NT2/D1 (cell line): ENCODE measurements at regions not wholly inside any gene's neighbourhood (a gene's known extent, or its start where the extent isn't known, plus 50 kb on each side); places are given as distances from the start of the nearest gene placed in this dataset.
A peak's percentile ranks its signal among the peaks of the same experiment; 100 is the strongest.

Source experiments
- DNase-seq: peaks from one replicate; pipeline ENCODE4 v3.0.0-alpha.2; 2011; ENCODE audit warnings: low read depth, low spot score
- H3K27me3 ChIP-seq: 2 replicates; pipeline ENCODE4 v1.6.0; 2011; ENCODE audit warnings: mild to moderate bottlenecking; ENCODE audit not compliant: insufficient read length, insufficient read depth
- H3K36me3 ChIP-seq: 2 replicates; pipeline ENCODE4 v1.6.1; 2011; ENCODE audit warnings: mild to moderate bottlenecking, low read length, mixed read lengths; ENCODE audit not compliant: insufficient read depth, insufficient read length
- H3K4me1 ChIP-seq: 2 replicates; pipeline ENCODE4 v1.5.1; 2011; ENCODE audit not compliant: insufficient read depth, insufficient read length
- H3K4me3 ChIP-seq: 2 replicates; pipeline ENCODE4 v1.5.1; 2011; ENCODE audit warnings: low read depth; ENCODE audit not compliant: insufficient read length
- H3K9ac ChIP-seq: 2 replicates; pipeline ENCODE4 v1.6.0; 2011; ENCODE audit warnings: low read depth; ENCODE audit not compliant: insufficient read length
- H3K9me3 ChIP-seq: 2 replicates; pipeline ENCODE4 v1.5.1; 2011; ENCODE audit warnings: mild to moderate bottlenecking, low read length; ENCODE audit not compliant: insufficient read depth
- SUZ12 ChIP-seq: IDR thresholded peaks from 2 replicates; pipeline ENCODE4 v1.6.1; 2011; ENCODE audit not compliant: insufficient read length, insufficient read depth; ENCODE audit errors: extremely low read depth
- YY1 ChIP-seq: IDR thresholded peaks from 2 replicates; pipeline ENCODE4 v1.6.1; 2011; ENCODE audit not compliant: insufficient read length, insufficient read depth
- ZNF274 ChIP-seq: IDR thresholded peaks from 2 replicates; pipeline ENCODE4 v1.6.1; 2011; ENCODE audit warnings: mild to moderate bottlenecking, low read depth, low read length

DNA sequence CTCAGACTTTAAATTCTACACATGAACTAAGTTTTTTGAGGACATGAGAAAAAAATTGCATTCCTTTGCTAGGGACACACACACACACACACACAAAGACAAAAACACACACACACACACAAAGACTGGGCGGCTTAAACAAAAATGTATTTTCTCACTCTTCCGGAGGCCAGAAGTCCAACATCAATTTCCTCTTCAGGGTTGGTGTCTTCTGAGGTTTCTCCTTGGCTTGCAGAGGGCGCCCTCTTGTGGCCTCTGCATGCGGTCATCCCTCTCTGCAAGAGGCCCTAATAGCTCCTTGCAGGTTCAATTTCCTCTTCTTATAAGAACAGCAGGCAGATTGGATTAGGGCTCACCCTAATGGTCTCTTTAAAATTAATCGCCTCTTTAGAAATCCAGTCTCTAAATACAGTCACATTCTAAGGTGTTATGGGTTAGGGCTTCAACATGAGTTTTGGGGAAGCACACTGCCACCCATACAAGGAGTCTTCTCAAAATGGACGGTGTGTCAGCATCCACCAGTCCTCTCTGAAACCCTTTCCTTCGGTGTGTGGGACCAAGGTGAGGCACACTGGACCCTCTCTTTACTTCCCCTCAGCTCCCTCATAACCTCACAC is 61.4 kb downstream of the GPR6 start:
- H3K9ac ChIP-seq, result no peak overlapping the region
- TF ChIP-seq SUZ12, result no peak
- no peak for TF ChIP-seq ZNF274
- no peak for TF ChIP-seq YY1
- H3K27me3 ChIP-seq, result no peaks in the 10 kb centered on the region
- H3K36me3 ChIP-seq, result no peaks in the 10 kb centered on the region
- H3K9me3 ChIP-seq, result no peaks in the 10 kb centered on the region
- DNase-seq, result peak; percentile 84
- H3K4me3 ChIP-seq, result no peak overlapping the region
- H3K4me1 ChIP-seq, result no peaks in the 10 kb centered on the region

GRCh38 chr6:110039981-110040383 is 61.9 kb downstream of the GPR6 start:
- no peak overlapping the region for H3K4me3 ChIP-seq
- no peak for TF ChIP-seq SUZ12
- no peak for TF ChIP-seq YY1
- no peak for TF ChIP-seq ZNF274

DNA sequence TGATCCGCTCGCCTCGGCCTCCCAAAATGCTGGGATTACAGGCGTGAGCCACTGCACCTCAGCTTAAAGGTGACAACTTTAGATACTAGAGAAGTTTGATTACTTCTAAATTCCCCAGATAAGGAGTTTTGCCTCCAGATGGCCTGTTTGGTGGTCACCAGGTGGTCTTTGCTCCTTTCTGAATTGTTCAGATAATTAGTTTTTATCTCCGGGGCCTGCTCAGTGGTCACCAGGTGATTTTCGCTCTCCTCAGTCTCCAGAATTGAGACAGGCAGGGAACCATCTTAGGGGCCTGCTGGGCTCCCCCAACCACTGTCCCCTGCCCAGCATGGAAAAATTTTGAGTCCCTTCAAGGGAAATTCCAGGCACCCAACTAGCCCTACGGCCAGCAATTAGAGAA is 62.6 kb downstream of the GPR6 start:
- H3K27me3 ChIP-seq, result no peaks in the 10 kb centered on the region
- H3K9ac ChIP-seq, result no peak overlapping the region
- H3K4me3 ChIP-seq, result no peak overlapping the region
- H3K4me1 ChIP-seq, result no peaks in the 10 kb centered on the region
- DNase-seq, result no peak
- no peaks in the 10 kb centered on the region for H3K9me3 ChIP-seq
- no peaks in the 10 kb centered on the region for H3K36me3 ChIP-seq
- TF ChIP-seq YY1 (no peak), ZNF274 (no peak), SUZ12 (no peak)

More at GRCh38 chr6:110039981-110040383, 61.9 kb downstream of the GPR6 start:
- Histone ChIP-seq H3K4me1 (no peaks in the 10 kb centered on the region), H3K9ac (no peak overlapping the region), H3K27me3 (no peaks in the 10 kb centered on the region), H3K9me3 (no peaks in the 10 kb centered on the region), H3K36me3 (no peaks in the 10 kb centered on the region)
- no peak for DNase-seq

DNA sequence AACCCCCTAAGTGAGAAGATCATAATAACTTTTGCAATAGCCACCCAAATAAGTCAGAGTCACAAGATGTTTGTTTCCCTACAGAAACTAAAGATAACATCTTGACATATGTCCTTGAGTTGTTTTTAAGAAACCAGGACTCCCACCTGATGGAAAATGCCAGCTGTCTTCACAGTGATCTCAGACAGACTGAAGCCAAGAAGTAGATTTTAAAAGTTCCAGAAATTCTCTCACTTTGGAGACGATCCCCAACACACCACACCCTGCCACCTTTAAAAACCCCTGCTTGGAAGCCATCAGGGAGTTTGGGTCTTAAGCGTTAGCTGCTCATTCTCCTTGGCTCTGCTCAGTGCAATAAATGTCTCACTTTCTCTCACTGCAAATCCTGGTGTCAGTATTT is 63.0 kb downstream of the GPR6 start:
- no peak for TF ChIP-seq SUZ12
- TF ChIP-seq YY1, result no peak
- TF ChIP-seq ZNF274, result no peak
- no peak overlapping the region for H3K9ac ChIP-seq
- no peaks in the 10 kb centered on the region for H3K4me1 ChIP-seq
- no peak for DNase-seq
- H3K27me3 ChIP-seq, result no peaks in the 10 kb centered on the region
- H3K4me3 ChIP-seq, result no peak overlapping the region
- H3K9me3 ChIP-seq, result no peaks in the 10 kb centered on the region
- H3K36me3 ChIP-seq, result no peaks in the 10 kb centered on the region

- no peaks in the 10 kb centered on the region for H3K27me3 ChIP-seq
- no peak overlapping the region for H3K4me3 ChIP-seq
- no peaks in the 10 kb centered on the region for H3K36me3 ChIP-seq
- TF ChIP-seq YY1 (no peak), ZNF274 (no peak), SUZ12 (no peak)
- no peaks in the 10 kb centered on the region for H3K4me1 ChIP-seq
- DNase-seq, result no peak
- no peaks in the 10 kb centered on the region for H3K9me3 ChIP-seq
- no peak overlapping the region for H3K9ac ChIP-seq
Observed at GRCh38 chr6:110041830-110042229, 63.7 kb downstream of the GPR6 start.

DNA sequence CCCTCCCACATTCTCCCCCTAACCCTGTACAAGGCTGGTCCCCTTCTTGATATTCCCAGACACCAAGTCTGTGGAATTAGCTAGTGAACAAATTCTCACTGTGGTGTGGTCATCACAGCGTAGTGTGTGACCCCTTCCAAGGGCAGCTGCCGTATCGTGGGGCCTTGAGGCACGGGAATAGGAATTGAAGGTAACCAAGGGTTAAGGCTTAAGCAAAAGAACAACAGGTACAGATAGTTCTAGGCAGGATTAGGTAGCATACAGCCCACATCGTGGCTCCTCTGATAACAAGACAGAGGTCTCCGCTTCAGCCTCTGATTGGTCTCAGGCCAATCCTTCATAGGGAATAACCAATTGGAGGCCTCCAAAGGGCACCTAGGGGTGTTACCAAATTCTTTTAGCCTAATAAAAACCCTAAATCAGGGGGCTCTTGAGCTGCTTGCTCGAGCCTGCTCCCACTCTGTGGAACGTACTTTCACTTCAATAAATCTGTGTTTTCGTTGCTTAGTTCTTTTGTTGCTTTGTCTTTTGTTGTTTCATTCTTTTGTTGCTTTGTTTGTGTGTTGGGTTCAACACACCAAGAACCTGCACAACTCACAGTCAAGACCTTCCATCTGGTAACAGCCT is 64.7 kb downstream of the GPR6 start:
- Histone ChIP-seq H3K4me1 (no peaks in the 10 kb centered on the region), H3K9me3 (no peaks in the 10 kb centered on the region), H3K36me3 (no peaks in the 10 kb centered on the region), H3K4me3 (no peak overlapping the region), H3K27me3 (no peaks in the 10 kb centered on the region), H3K9ac (no peak overlapping the region)
- TF ChIP-seq YY1 (no peak), SUZ12 (no peak), ZNF274 (no peak)
- no peak for DNase-seq

- Histone ChIP-seq H3K9ac (no peak overlapping the region), H3K4me1 (no peaks in the 10 kb centered on the region), H3K36me3 (no peaks in the 10 kb centered on the region), H3K4me3 (no peak overlapping the region), H3K9me3 (no peaks in the 10 kb centered on the region), H3K27me3 (no peaks in the 10 kb centered on the region)
- TF ChIP-seq SUZ12, result no peak
- no peak for TF ChIP-seq YY1
- TF ChIP-seq ZNF274, result no peak
- no peak for DNase-seq
Observed at GRCh38 chr6:110043366-110043994, 65.4 kb downstream of the GPR6 start.
